ENCODE measurements at regions not wholly inside any gene's neighbourhood (a gene's known extent, or its start where the extent isn't known, plus 50 kb on each side); places are given as distances from the start of the nearest gene placed in this dataset.

- TF ChIP-seq CTCF (IDR thresholded peaks at IDR 0.05), result no peak
- no peak for TF ChIP-seq EP300 (IDR thresholded peaks at IDR 0.05)
- TF ChIP-seq POLR2A (IDR thresholded peaks at IDR 0.05), result no peak
Observed at GRCh38 chr12:67522222-67522621, 126.3 kb upstream of the DYRK2 start.
